IMR-90 (cell line): ENCODE measurements at regions not wholly inside any gene's neighbourhood (a gene's known extent, or its start where the extent isn't known, plus 50 kb on each side); places are given as distances from the start of the nearest gene placed in this dataset.
A peak's percentile ranks its signal among the peaks of the same experiment; 100 is the strongest.

Source experiments
- ATAC-seq: fragments of 200-7000 bp; cut with Tn5 transposase; 2 replicates; pipeline ENCODE4 v1.9.1; 2020; ENCODE audit warnings: low read depth, mild to moderate bottlenecking, moderate library complexity
- BruUV-seq: library from RNA; stranded (reverse); fragments of 400-500 nt; replicated peaks from 2 replicates; lab custom pipeline; 2021; lab: Mats Ljungman, UMichigan
- CTCF ChIA-PET: fragments of 300-600 bp; formaldehyde crosslinking; extraction: SDS; loops from one replicate; lab custom pipeline; 2021; ENCODE audit warnings: antibody characterized with exemption; lab: Yijun Ruan, JAX
- POLR2A ChIA-PET: fragments of 300-600 bp; sonication (Branson Sonifier 250); formaldehyde crosslinking; loops from one replicate; lab custom pipeline; 2022; ENCODE audit warnings: antibody characterized with exemption; ENCODE audit not compliant: unreplicated experiment; lab: Charles Lee
- DNase-seq: peaks from one replicate; pipeline ENCODE4 v3.0.0; 2013
- H2AFZ ChIP-seq: replicated peaks from 2 replicates; pipeline ENCODE3; 2013; ENCODE audit warnings: low read length, mild to moderate bottlenecking; ENCODE audit not compliant: poor library complexity
- H2AK5ac ChIP-seq: 2 replicates; pipeline ENCODE4 v1.6.1; 2013; ENCODE audit warnings: low read depth, low read length, inconsistent platforms
- H2AK9ac ChIP-seq: replicated peaks from 2 replicates; pipeline ENCODE3; 2013; ENCODE audit warnings: mild to moderate bottlenecking, low read depth, low read length, moderate library complexity; ENCODE audit not compliant: poor library complexity
- H2BK120ac ChIP-seq: 2 replicates; pipeline ENCODE4 v1.6.1; 2013; ENCODE audit warnings: low read depth, low read length, inconsistent platforms
- H2BK15ac ChIP-seq: 3 replicates; pipeline ENCODE4 v1.6.1; 2013; ENCODE audit warnings: low read depth, low read length, inconsistent platforms
- H2BK20ac ChIP-seq: 2 replicates; pipeline ENCODE4 v1.6.1; 2013; ENCODE audit warnings: low read depth, mild to moderate bottlenecking, inconsistent platforms, low read length, moderate library complexity
- H2BK5ac ChIP-seq: 2 replicates; pipeline ENCODE4 v1.6.1; 2013; ENCODE audit warnings: mild to moderate bottlenecking, low read depth, low read length, inconsistent platforms; ENCODE audit not compliant: poor library complexity, severe bottlenecking
- H3K14ac ChIP-seq: replicated peaks from 2 replicates; pipeline ENCODE4 v1.6.1; 2013; ENCODE audit warnings: low read depth, low read length, inconsistent platforms
- H3K18ac ChIP-seq: 2 replicates; pipeline ENCODE4 v1.6.1; 2013; ENCODE audit warnings: low read depth, low read length, control low read depth
- H3K23ac ChIP-seq: 2 replicates; pipeline ENCODE4 v1.6.1; 2013; ENCODE audit warnings: low read depth, low read length, inconsistent platforms
- H3K27ac ChIP-seq: 2 replicates; pipeline ENCODE4 v1.5.1; 2013; ENCODE audit warnings: mild to moderate bottlenecking, control low read depth, low read length; ENCODE audit not compliant: insufficient read depth
- H3K27me3 ChIP-seq: 2 replicates; pipeline ENCODE4 v1.6.1; 2013; ENCODE audit warnings: low read length; ENCODE audit not compliant: control insufficient read depth, insufficient read depth
- H3K36me3 ChIP-seq: 2 replicates; pipeline ENCODE4 v1.6.1; 2013; ENCODE audit warnings: low read length, mixed read lengths; ENCODE audit not compliant: control insufficient read depth, insufficient read depth
- H3K4ac ChIP-seq: 2 replicates; pipeline ENCODE4 v1.6.1; 2013; ENCODE audit warnings: low read depth, low read length, inconsistent platforms
- H3K4me1 ChIP-seq: 2 replicates; pipeline ENCODE4 v1.6.1; 2013; ENCODE audit warnings: low read length, mixed read lengths; ENCODE audit not compliant: control insufficient read depth, insufficient read depth
- H3K4me2 ChIP-seq: 2 replicates; pipeline ENCODE4 v1.6.1; 2013; ENCODE audit warnings: low read depth, mild to moderate bottlenecking, control low read depth, low read length, moderate library complexity
- H3K4me3 ChIP-seq: 2 replicates; pipeline ENCODE4 v1.5.1; 2013; ENCODE audit warnings: low read depth, mild to moderate bottlenecking, control low read depth, low read length, moderate library complexity; ENCODE audit not compliant: insufficient read depth
- H3K56ac ChIP-seq: 2 replicates; pipeline ENCODE4 v1.6.1; 2013; ENCODE audit warnings: low read length, inconsistent platforms; ENCODE audit not compliant: insufficient read depth; ENCODE audit errors: extremely low read depth
- H3K79me1 ChIP-seq, 2 experiments: 2 replicates each; pipeline ENCODE4 v1.6.1; 2013; ENCODE audit warnings: low read length in 2 of 2, inconsistent platforms in 1 of 2, low read depth in 1 of 2
- H3K9ac ChIP-seq: 2 replicates; pipeline ENCODE4 v1.6.1; 2013; ENCODE audit warnings: low read depth, low read length, control low read depth
- H3K9me1 ChIP-seq: 2 replicates; pipeline ENCODE4 v1.6.1; 2013; ENCODE audit warnings: low read length, inconsistent platforms; ENCODE audit not compliant: insufficient read depth
- H3K9me3 ChIP-seq: 2 replicates; pipeline ENCODE4 v1.6.1; 2013; ENCODE audit warnings: low read length; ENCODE audit not compliant: control insufficient read depth, insufficient read depth
- H4K20me1 ChIP-seq: 2 replicates; pipeline ENCODE4 v1.6.1; 2013; ENCODE audit warnings: low read length, inconsistent platforms; ENCODE audit not compliant: insufficient read depth
- H4K5ac ChIP-seq: 2 replicates; pipeline ENCODE4 v1.6.1; 2013; ENCODE audit warnings: mild to moderate bottlenecking, low read depth, low read length, control low read depth
- H4K8ac ChIP-seq, 2 experiments: 2 replicates each; pipeline ENCODE4 v1.6.1; 2013; ENCODE audit warnings: low read depth in 2 of 2, low read length in 2 of 2, control low read depth in 1 of 2, inconsistent platforms in 1 of 2
- H4K91ac ChIP-seq: 2 replicates; pipeline ENCODE4 v1.6.1; 2013; ENCODE audit warnings: low read depth, low read length, inconsistent platforms; ENCODE audit not compliant: insufficient read depth
- MAFK ChIP-seq: IDR thresholded peaks from 2 replicates; pipeline ENCODE4 v1.6.1; 2012; ENCODE audit warnings: low read depth, low read length, improper control_type of control experiment
- POLR2A ChIP-seq: IDR thresholded peaks from 2 replicates; pipeline ENCODE4 v1.6.1; 2012; ENCODE audit warnings: mild to moderate bottlenecking, low read depth, low read length
- WGBS, 2 experiments: methylation state at CpG; one replicate each; pipeline versions ENCODE4 v1.1.5 to v1.1.7; 2013; ENCODE audit warnings: missing lambda C conversion rate in 2 of 2; ENCODE audit not compliant: insufficient read length in 1 of 2; ENCODE audit errors: extremely low coverage in 2 of 2; 5-methylcytosine and 5-hydroxymethylcytosine counted together
- dilution Hi-C: fragments of 300-500 bp; cut with HindIII; formaldehyde crosslinking; loops from one replicate; pipeline ENCODE4 v1.14.3; 2018; ENCODE audit warnings: low sequenced_read_pairs; ENCODE audit not compliant: unreplicated experiment
- in situ Hi-C: fragments of 300-500 bp; cut with MboI; formaldehyde crosslinking; loops from 3 replicates; pipeline ENCODE4 v1.14.3; 2019; ENCODE audit warnings: low sequenced_read_pairs, inconsistent platforms, mixed read lengths
- intact Hi-C: fragments of 100-400 bp; cut with micrococcal nuclease; formaldehyde crosslinking; loops from 2 replicates; pipeline ENCODE4 v1.10.0; 2022

- Histone ChIP-seq H3K9me3 (no peaks in the 10 kb centered on the region), H3K14ac (peak overlapping the region; percentile 78), H3K4ac (peak overlapping the region; percentile 86), H2BK120ac (peak overlapping the region; percentile 89), H3K36me3 (no peaks in the 10 kb centered on the region), H3K4me3 (no peak overlapping the region), H3K27me3 (no peaks in the 10 kb centered on the region), H4K20me1 (no peaks in the 10 kb centered on the region), H2AFZ (no peak overlapping the region), H2BK20ac (peak overlapping the region; percentile 90), H3K9ac (peak overlapping the region; percentile 30; the same call in 1 of the 2 replicates), H3K27ac (peak overlapping the region; percentile 50), H3K56ac (no peak overlapping the region), H2BK5ac (peak overlapping the region; percentile 22), H2BK15ac (peak overlapping the region; percentile 92), H3K79me1 (no peaks in the 10 kb centered on the region), H4K5ac (peak overlapping the region; percentile 97), H3K18ac (peak overlapping the region; percentile 97), H3K9me1 (peaks cover 7% of the 10 kb centered on the region; the same call in 1 of the 2 replicates), H3K4me1 (peaks cover 12% of the 10 kb centered on the region), H4K91ac (peak overlapping the region; percentile 85), H3K23ac (no peak overlapping the region), H4K8ac (peak overlapping the region; percentile 64 to 92), H2AK5ac (peak overlapping the region; percentile 94), H3K4me2 (no peak overlapping the region), H2AK9ac (peak overlapping the region; percentile 53)
- TF ChIP-seq POLR2A (no peak), MAFK (peak; percentile 50; the same call in 1 of the 2 replicates)
- BruUV-seq, result no TSS peak
- DNase-seq (peak; percentile 28), ATAC-seq (peak; percentile 48)
- intact Hi-C loops, result no loop called here
- dilution Hi-C loops, result no loop called here
- no CpG with 5 or more reads among the region's 3 CpGs for WGBS, 2 experiments
- POLR2A ChIA-PET, result interaction anchor here (0.8 kb wide), 1 partner anchor 10 kb away, joined by 4 read pairs; no protein-coding TSS in a partner anchor
- CTCF ChIA-PET, result no interaction called here
- in situ Hi-C loops, result no loop called here
Measured at GRCh38 chr2:237270520-237270919, 143.4 kb downstream of the COL6A3 start.
